ENCODE measurements at regions not wholly inside any gene's neighbourhood (a gene's known extent, or its start where the extent isn't known, plus 50 kb on each side); places are given as distances from the start of the nearest gene placed in this dataset. TPM values are rescaled to one million over a fixed set of nuclear protein-coding genes. Genes with fewer than 3 reads are reported as not detected.

- Histone ChIP-seq H3K9ac (no peak overlapping the region), H2AFZ (replicated peaks) (no peak overlapping the region), H4K20me1 (ENCODE audit: low read depth) (no peaks in the 10 kb centered on the region), H3K4me2 (no peak overlapping the region), H3K36me3 (no peaks in the 10 kb centered on the region), H3K9me3 (ENCODE audit: low read depth) (no peaks in the 10 kb centered on the region), H3K4me3 (no peak overlapping the region), H3K27ac (no peak overlapping the region), H3F3A (ENCODE audit: low read depth) (no peaks in the 10 kb centered on the region), H3K27me3 (no peaks in the 10 kb centered on the region), H3K79me2 (ENCODE audit: low read depth) (no peaks in the 10 kb centered on the region), H3K4me1 (peaks cover 12% of the 10 kb centered on the region)
- DNase-seq (ENCODE audit: low spot score) = no peak
- H3K27me3 Mint-ChIP-seq (ENCODE audit: insufficient read depth, low read depth) = no peaks in the 10 kb centered on the region
- H3K4me1 Mint-ChIP-seq = peaks cover 10% of the 10 kb centered on the region
- H3K27ac Mint-ChIP-seq = no peak overlapping the region
- TF ChIP-seq CTCF (IDR thresholded peaks at IDR 0.05) = no peak
- no peaks in the 10 kb centered on the region for H3K36me3 Mint-ChIP-seq
- no peaks in the 10 kb centered on the region for H3K9me3 Mint-ChIP-seq
- H3K4me3 Mint-ChIP-seq = no peak overlapping the region
These were observed 53.8 kb upstream of the RBBP8 start for GRCh38 chr18:22879293-22879692.

DNA sequence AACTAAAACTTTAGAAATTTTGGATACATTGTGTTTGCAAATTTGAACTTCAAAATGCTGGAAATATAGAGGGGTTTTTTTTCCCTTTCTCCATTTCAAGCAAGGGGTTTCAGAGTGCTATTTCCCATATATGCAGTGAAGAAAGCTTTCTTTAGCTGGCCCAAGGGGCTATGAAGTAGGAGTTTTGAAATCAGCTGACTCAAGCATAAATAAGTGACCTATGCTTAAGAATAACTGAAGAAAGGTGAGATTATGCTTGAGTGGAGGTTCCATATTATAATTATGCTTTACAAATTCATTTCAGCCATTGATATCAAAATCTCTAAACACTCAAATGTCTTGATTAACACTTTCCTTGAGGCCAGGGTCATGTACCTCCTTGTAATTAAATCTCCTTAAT, 51.0 kb upstream of the RBBP8 start:
- H3F3A ChIP-seq (ENCODE audit: low read depth) = no peaks in the 10 kb centered on the region
- Mint-ChIP-seq H3K27ac (no peak overlapping the region), H3K9me3 (peaks cover 15% of the 10 kb centered on the region), H3K27me3 (ENCODE audit: insufficient read depth, low read depth) (no peaks in the 10 kb centered on the region), H3K36me3 (peaks cover 2% of the 10 kb centered on the region), H3K4me1 (peaks cover 10% of the 10 kb centered on the region), H3K4me3 (no peak overlapping the region)
- no peaks in the 10 kb centered on the region for H3K27me3 ChIP-seq
- peaks cover 12% of the 10 kb centered on the region for H3K4me1 ChIP-seq
- H3K27ac ChIP-seq = no peak overlapping the region
- H3K79me2 ChIP-seq (ENCODE audit: low read depth) = no peaks in the 10 kb centered on the region
- no peak overlapping the region for H2AFZ ChIP-seq (replicated peaks)
- H4K20me1 ChIP-seq (ENCODE audit: low read depth) = no peaks in the 10 kb centered on the region
- DNase-seq (ENCODE audit: low spot score) = no peak
- no peaks in the 10 kb centered on the region for H3K9me3 ChIP-seq (ENCODE audit: low read depth)
- H3K4me3 ChIP-seq = no peak overlapping the region
- TF ChIP-seq EZH2phosphoT487 (IDR thresholded peaks at IDR 0.05) (no peak), EZH2 (IDR thresholded peaks at IDR 0.05) (no peak), CTCF (IDR thresholded peaks at IDR 0.05) (no peak)
- no peaks in the 10 kb centered on the region for H3K36me3 ChIP-seq
- no peak overlapping the region for H3K9ac ChIP-seq
- no peak overlapping the region for H3K4me2 ChIP-seq

- Mint-ChIP-seq H3K36me3 (peaks cover 2% of the 10 kb centered on the region), H3K27me3 (ENCODE audit: insufficient read depth, low read depth) (no peaks in the 10 kb centered on the region), H3K4me1 (peaks cover 10% of the 10 kb centered on the region), H3K4me3 (no peak overlapping the region), H3K27ac (no peak overlapping the region), H3K9me3 (peaks cover 15% of the 10 kb centered on the region)
- Histone ChIP-seq H3K4me2 (peak overlapping the region; percentile 29), H3K4me1 (peaks cover 12% of the 10 kb centered on the region), H4K20me1 (ENCODE audit: low read depth) (no peaks in the 10 kb centered on the region), H3K9me3 (ENCODE audit: low read depth) (no peaks in the 10 kb centered on the region), H3F3A (ENCODE audit: low read depth) (no peaks in the 10 kb centered on the region), H3K36me3 (no peaks in the 10 kb centered on the region), H3K27ac (no peak overlapping the region), H3K9ac (no peak overlapping the region), H2AFZ (replicated peaks) (peak overlapping the region; percentile 50), H3K27me3 (no peaks in the 10 kb centered on the region), H3K4me3 (no peak overlapping the region), H3K79me2 (ENCODE audit: low read depth) (no peaks in the 10 kb centered on the region)
- TF ChIP-seq CTCF (IDR thresholded peaks at IDR 0.05) (no peak), EZH2phosphoT487 (IDR thresholded peaks at IDR 0.05) (no peak), EZH2 (IDR thresholded peaks at IDR 0.05) (no peak)
- peak; percentile 6 for DNase-seq (ENCODE audit: low spot score)
These were observed 49.9 kb upstream of the RBBP8 start for GRCh38 chr18:22883179-22883578.

Small RNAs in the stretch of these regions (small RNA-seq; reads per million reads assigned to genes)
- not detected for gene RNU6-1032P
